NCI-H774 (cell line): ENCODE measurements at regions not wholly inside any gene's neighbourhood (a gene's known extent, or its start where the extent isn't known, plus 50 kb on each side); places are given as distances from the start of the nearest gene placed in this dataset.

Source experiments
- DNase-seq: peaks from one replicate; lab custom pipeline; 2025; lab: John Stamatoyannopoulos, UW

DNA sequence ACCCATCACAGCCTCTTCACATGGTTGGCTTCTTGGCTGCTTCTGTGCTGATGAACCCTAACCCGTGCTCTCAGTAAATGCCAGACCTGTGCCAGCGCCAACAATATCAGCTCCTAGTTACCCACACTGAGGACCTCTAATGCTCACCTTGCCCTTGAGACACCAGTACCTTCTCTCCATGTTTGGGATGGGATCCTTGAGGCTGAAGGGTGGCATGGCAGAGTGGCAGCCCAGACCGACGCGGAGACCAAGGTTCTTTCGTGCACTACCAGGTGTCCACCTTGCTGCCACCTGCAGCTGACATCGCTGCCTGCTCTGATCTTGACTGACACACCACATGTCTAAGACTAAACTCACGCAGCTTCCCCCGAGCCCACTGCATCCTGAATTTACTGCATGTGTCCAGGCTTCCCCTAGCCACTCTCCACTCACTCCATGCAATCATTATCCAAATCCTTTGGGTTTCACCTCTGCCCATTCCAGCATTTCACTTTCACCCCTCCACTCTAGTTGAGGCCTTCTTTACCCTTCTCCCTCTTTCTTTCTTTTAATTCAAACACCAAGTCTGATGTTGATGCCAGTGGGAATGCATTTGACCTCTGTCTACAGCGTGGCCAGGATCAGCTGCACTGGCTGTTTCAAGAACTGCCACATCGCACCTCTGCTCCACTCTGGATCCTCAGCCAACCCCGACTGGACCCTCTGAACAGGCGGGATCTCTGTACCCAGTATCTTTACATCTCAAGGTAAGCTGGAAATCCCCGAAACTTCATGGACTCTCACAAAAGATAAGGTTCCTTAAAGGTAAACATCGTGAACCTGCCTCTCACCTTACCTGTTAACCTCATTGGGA lies 294.9 kb downstream of the GLRX3 start:
- DNase-seq: no peak

DNA sequence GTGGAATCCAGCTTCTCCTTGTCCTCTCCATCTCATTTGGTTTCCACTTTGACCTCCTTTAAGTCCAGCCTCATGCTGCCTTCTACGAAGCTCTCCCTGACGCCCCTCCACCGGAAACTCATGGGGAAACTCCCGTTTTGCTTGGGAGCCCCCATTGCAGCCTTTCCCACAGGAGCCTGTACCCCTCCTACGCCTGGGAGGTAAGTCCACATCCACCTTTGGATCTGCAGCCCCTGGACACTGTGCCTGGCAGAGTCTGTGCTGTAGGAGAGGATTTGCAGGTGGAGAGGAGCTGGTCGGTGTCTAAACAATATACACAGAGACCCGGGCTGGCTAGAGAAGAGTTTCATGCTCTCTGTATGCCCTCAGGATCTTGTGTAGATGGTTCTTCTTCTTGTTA lies 296.1 kb downstream of the GLRX3 start:
- no peak for DNase-seq

DNA sequence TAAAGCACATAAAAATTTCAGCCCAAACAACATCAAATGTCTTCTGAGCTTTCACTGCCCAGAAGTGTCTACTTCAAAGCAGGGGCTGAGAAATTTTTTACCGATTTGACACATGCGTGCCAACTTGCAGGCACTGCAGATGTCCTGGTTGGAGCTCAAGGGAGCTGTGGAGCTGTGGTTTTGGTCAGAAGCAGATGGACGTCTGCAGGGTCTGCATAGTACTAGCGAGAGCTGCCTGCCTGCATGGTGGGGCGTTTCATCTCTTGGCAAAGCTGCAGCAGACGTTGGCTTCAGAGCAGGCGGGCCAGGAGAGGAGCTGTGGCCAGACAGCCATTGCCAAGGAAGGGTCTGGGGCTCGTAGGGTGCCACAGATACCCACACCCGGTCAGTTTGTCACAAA lies 296.7 kb downstream of the GLRX3 start:
- DNase-seq: no peak

DNA sequence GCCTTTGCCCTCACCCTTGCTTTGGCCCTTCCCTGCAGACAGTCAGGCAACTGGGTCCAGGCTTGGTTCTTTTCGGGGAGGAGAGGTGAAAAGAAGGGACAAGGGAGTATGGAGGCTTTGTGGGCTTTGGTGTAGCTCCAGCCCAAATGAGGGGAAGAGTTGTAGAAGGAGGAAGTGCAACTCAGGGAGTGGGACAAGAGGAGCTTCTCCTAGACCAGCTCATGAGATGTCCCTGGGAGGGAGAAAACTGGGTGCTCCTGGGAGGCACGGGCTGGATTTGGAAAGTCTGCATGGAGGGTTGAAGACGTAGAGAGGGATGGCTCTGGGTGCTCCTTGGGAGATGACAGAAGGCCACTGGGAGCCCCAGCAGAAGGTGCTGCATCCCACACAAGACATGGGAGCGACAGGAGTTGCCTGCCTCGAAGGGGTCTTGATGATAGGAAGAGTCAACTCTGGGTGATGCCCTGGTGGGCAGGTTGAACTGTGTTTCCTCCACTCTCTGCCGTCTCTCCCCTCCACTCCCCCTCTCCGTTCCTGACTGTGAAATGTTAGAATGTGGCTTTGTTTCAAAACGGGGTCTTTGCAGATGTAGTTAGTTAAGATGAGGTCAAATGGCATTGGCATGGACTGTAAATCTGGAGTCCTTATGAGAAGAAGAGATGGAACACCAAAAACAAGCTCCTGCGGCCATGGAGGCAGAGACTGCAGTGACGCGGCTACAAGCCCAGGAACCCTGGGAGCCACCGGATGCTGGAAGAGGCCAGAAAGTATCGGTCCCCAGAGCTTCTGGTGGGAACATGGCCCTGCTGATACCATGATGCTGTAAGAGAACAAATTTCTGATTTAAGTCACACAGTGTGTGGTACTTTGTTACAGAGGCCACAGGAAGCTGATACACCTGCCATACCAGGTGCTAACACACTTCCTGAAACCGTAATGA lies 298.5 kb downstream of the GLRX3 start:
- DNase-seq: no peak

DNA sequence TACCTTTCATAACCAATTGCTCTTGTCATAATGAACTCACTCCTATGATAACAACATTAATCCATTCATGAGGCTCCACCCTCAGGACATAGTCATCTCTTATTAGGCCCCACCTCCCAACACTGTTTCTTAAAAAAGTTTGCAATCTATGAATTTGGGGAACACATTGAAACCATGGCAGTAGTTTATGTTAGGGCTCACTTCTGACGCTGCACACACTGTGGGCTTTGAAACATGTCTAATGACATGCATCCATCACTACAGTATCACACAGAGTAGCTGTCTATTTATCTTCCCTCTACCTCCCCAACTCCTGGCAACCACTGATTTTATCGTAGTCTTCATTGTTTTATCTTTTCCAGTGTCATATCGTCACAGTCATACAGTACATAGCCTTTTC lies 299.8 kb downstream of the GLRX3 start:
- DNase-seq: no peak

DNA sequence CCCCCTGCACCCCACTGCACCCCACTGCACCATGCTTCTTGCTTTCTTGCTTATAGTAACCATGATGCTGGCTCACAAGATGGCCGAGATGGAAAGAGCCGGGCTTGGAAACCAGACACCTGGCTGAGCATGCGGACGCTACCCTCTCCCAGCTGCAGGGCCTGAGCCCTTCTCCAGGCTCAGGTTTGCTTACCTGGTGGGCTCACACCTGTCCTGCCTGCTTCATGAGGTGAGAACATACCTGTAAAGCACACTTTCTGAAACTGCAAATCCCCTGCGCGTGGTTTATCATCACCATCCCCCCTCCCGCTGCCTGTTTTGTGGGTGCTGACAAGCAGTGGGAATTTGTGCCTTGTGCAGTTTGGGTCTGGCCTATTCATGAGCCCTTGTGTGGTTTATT lies 302.7 kb downstream of the GLRX3 start:
- no peak for DNase-seq

DNA sequence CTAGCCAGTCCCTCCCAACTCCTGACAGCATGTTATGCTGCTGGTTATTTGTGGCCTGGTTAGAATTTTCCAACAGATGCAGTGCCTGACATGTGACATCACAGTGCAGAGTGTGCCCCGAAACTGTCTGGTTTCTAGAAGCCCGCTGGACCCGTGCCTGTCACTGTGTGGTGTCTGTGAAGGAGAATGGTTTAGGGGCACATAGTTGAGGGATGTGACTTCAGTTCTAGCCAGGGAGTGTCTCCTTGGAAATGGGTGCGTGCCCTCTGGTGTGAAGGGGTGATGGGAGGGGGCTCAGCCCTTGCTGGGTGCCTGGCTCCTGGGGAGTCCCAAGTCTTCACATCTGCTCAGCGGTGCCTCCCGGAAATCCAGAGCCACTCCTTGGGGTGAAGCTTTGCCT lies 303.6 kb downstream of the GLRX3 start:
- no peak for DNase-seq

DNA sequence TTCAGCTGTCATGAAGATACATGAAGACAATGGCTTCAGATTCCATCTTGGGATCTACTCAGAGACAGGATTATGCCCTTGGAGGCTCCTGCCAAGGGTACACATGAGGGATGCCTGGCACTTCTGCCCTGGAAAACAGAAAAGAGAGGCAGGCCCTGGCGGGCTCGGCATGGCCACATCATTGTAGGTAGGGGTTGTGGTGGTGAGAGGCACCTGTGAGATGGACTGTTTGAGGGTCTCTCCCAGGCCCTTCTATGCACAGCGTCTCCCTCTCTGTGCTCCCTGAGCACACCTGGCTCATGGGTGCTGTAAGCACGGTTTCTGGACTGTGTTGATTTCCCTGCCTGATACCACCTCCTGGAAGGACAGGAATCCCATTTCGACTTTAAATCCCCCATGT lies 304.3 kb downstream of the GLRX3 start:
- DNase-seq: no peak

DNA sequence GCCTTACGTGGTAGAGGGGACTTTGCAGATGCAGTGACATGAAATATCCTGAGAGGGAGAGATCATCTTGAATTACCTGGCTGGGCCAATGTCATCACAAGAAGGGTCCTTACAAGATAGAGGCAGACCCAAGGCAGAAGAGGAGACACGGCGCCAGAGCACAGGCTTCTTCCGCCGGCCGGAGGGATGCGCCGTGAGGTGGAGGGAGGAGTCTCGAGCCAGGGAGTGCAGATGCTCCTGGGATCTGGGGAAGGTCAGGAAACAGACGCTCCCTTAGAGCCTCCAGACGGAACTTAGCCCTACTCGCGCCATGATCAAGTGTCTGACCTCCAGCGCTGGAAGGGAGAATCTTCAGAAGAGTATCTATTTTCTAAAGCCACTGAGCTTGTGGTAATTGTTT lies 304.8 kb downstream of the GLRX3 start:
- no peak for DNase-seq

DNA sequence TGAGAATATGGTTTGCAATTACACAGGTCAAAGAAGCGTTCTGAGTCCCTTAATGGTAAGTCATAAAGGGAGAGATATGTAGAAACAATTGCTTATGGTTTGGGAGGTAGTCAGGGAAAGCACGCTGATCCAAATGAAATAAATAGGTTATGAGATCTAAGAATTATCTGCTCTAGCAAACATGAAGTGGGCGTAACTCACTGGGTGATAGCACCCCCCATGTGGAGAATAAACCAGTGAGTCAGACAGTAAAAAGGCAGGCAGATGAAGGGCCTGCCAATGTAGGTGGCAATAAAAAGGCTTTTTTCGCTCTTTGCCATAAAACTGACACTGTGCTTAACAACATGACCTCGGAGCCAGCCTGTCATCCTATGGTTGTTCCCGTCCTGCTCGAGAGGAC lies 306.9 kb downstream of the GLRX3 start:
- no peak for DNase-seq

DNA sequence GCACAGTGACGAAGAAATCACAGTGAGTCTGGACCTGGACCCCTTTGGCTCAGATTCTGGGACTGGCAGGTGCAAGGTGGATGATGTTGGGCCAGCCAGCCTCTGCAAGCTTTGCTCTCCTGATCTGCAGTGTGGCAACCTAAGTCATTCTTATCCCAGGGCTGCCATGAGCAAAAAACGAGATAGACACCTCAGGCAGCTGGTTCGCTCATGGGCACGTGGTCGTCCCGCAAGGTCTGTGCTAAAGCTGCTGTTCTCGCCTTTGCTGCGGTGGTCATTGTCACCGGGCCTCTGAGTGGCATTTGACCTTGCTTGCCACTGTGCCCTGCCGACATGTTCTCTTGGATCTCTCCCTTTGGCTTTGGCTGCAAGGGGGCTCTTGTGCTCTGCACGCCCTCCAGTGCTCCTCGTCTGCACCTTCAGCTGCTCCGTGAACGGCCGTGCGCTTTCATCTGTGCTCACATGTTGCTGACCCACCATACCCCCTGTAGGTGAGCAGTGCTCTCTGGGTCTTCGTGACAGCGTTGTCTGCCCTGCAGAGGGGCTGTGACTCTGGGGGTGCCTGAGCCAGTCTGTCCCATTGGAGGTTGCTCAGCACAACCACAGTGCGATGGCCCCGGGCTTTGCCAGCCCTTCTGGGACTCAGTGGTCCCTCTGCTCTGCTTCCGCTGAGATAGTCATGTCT lies 317.0 kb downstream of the GLRX3 start:
- DNase-seq: no peak

DNA sequence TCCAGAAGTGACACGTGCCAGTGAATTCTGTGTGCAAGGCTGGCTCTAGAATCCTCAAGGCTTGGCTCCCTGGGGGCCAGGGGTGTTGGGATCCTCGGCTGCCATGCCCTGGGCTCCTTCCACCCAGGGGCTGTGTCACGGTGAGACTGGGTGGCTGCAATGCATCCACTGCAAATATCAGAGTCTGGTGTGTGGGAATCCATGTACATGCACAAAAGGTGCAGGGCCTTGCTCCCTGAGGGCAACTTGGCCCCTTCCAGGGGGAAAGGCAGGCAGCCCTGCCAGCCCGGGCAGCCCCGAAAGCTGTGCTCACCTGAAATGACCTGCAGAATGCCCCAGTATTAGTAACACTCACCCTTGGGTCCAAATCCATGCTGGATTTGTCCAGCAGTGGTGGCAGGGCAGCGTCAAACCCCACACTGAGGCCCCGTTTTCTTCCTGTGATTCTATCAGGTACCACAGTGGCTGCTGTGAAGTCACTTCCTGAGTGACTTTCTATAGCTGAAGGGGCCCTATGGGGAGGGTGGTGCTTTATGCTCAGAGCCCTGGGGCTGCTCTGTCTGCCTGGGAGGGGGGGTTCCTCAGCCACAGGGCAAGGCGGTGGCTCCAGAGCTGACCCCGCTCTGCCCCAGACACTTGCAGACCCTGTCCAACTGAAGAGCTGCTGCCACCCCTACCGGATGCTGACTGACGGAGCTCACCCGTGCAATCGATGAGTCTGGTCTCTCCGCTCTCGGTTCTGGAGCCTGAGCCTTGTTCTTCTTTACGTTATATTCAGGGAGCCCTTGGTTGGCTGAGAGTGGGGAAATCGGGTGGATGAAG lies 317.7 kb downstream of the GLRX3 start:
- DNase-seq: no peak

DNA sequence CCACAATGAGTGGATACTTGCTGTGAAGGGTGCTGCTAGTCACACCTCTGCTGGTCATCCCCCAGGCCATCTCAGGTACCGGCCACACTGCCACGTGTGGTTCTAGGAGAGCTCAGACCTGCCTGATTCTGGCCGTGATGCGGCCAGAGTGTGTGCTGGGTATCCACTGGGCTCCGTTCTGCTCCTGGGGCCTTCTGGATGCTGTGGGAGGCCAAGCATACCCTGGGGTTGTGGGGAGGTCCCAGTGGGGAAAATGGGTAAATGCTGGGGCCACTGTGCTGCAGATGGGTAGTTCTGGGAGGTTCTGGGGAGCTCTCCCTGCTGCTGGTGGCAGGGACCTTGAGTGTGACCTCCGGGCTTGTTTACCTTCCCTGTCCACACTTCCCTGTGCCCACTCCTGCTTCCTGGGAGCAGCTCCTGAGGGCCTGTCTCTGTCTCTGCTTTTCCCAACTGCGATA lies 318.4 kb downstream of the GLRX3 start:
- no peak for DNase-seq

DNA sequence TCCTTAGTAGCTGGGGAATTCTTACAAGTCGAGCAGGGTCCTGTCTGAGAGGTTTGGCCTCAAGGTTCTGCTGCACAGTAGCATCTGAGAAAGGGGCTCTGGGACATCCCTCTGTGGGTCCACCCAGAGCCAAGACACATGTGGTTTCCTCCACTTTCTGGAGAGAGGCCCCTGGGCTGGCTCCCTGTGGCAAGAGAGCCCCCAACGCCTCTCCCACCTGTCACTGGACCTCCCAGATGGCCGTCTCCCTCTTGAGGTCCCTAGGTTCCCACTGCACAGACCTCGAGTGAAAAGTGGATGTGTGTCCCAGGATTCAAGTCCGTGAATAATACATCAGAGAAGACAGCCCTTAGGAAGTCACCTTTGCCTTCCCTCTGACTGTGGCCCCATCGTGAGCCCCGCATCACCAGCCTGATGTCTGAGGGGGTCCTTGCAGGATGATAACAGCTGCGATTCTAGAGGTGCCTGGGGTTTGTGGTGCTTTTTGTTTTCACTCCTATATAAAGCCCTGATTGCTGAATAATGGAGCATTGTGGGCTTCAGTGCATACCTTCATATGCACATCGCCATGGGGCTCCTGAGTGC lies 319.0 kb downstream of the GLRX3 start:
- DNase-seq: no peak

DNA sequence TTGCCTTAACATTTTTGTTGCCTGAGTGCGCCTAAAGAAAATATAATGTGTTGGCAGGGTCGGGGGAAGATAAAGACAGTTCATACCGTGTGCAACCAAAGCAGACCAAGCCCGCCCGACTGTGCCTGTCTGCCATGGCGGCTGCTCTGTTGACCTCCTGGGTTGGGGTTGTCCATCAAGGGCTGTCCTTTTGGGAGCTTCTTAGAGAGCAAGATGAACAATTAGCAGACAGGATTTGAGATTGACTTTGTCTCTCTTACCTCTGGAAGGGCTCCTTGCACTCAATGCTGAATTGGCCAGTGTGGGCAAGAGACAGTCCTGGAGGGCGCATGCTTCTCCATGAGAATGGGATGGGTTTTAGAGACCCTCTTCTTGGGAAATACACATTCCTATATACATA lies 319.6 kb downstream of the GLRX3 start:
- DNase-seq: no peak

DNA sequence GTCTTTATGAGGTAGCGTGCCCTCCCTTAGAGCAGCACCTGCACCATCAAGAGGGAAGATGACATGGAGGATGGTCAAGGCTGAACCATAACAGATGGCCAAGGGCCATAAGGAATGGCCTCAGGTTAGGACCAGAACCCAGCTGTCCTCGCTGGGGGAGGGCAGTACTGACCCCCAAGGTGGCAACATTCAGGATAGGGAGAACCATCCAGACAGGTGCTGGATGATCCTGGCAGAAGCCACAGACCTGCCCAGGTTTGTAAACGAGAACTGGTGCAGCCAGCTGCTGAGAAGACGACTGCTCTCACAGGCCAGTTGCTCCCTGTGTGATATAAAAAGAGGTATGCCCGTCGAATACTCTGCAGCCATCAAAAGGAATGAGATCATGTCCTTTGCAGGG lies 320.4 kb downstream of the GLRX3 start:
- DNase-seq: no peak

DNA sequence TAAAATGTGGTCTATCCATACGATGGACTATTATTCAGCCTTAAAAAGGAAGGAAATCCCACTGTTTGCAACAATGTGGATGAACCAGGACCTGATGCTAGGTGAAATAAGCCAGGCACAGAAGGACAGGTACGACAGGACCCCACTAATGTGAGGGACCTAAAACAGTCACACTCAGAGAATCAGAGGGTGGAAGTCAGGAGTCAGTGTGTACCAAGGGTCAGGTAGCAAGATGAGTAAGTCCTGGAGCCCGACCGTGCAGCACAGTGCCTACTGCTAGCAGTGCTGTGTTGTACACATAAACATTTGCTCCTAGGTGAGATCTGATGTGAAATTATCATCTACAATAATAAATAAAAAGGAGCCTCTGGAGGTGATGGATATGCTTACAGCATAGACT lies 322.3 kb downstream of the GLRX3 start:
- DNase-seq: no peak

DNA sequence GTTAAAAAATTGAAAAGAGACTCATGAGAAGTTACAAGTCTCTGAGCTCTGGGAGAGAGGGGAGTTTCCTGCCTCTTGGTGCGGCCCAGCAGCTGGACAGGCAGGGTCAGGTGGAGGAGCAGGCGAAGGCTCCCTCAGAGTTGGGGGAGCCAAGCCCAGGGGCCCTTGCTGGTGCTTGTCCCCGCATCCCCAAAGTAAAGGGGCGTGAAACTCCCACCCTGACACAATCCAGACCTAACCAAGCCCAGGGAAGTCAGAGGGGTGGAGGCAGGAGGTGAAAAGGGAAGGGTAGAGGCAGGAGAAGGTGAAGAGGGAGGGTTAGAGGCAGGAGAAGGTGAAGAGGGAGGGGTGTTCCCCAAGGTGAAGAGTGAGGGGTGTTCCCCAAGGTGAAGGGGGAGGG lies 322.8 kb downstream of the GLRX3 start:
- DNase-seq: no peak

DNA sequence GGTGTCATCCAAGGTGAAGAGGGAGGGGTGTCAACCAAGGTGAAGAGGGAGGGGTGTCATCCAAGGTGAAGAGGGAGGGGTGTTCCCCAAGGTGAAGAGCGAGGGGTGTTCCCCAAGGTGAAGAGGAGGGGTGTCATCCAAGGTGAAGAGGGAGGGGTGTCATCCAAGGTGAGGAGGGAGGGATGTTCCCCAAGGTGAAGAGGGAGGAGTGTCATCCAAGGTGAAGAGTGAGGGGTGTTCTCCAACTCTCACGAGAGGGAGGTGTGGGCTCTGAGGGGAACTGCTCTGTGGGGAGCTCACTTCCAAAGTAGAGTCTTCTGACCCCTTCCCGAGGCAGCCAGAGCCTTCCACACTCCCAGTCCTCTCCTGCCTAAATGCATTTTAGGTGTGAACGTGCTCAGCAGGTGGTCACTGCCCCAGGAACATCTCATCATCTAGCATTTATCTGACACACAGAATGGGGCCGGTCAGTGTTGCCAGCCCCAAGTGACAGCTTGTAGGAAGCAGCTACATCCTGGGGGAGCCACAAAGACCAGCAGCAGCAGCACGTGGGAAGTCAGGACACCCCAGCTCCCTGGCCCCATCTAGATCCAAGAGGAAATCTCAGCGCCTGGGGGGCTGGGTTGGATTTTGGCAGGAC lies 323.8 kb downstream of the GLRX3 start:
- DNase-seq: no peak

DNA sequence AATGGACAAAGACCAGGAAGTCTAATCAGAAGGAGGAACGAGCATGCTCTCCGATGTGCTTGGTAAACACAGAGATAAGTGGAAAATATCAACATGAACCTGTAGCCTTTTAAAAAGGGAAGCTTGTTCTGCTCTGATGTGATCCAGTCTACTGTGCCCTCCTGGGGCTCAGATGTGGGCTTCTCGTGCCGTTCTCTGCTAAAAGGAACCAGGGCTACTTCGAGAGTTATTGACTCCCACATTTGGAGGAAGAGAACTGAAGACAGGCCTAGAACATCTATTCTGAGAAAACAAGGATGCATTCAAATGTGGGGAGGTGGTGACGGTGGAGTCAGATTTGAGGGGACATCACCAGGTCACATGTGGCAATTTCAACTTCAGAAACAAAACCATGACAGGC lies 325.4 kb downstream of the GLRX3 start:
- no peak for DNase-seq
